A549 (cell line): ENCODE measurements at regions not wholly inside any gene's neighbourhood (a gene's known extent, or its start where the extent isn't known, plus 50 kb on each side); places are given as distances from the start of the nearest gene placed in this dataset.

Experiments
- ATAC-seq, 2 experiments: fragments of 200-7000 bp in 1 of 2; fragments of >200 bp in 1 of 2; cut with Nextera tagmentation in 1 of 2; cut with Tn5 transposase in 1 of 2; 3 replicates each; pipeline versions ENCODE4 v1.8.0 to v1.9.1; 2018 to 2020; ENCODE audit warnings: mild to moderate bottlenecking in 1 of 2, moderate library complexity in 1 of 2
- CTCF ChIA-PET: fragments of 300-600 bp; sonication (Branson Sonifier 250); formaldehyde crosslinking; extraction: SDS; loops from one replicate; lab custom pipeline; 2021; ENCODE audit warnings: antibody characterized with exemption, inconsistent platforms; lab: Yijun Ruan, JAX
- POLR2A ChIA-PET: fragments of 350-600 bp; formaldehyde crosslinking; extraction: SDS; loops from one replicate; lab custom pipeline; 2021; ENCODE audit warnings: antibody characterized with exemption, inconsistent platforms; lab: Yijun Ruan, JAX
- DNase-seq, 2 experiments: peaks; one replicate each; pipeline versions ENCODE4 v3.0.0 to v3.0.0-alpha.2; 2011 to 2016; ENCODE audit warnings: low read depth in 1 of 2, low spot score in 1 of 2
- FAIRE-seq: peaks from 2 replicates; lab custom pipeline; 2011; peaks lifted over from hg19 to GRCh38; lab: Jason Lieb, UNC
- H3K27ac ChIP-seq, 2 experiments: fragments of >200 bp; sonication (Bioruptor Twin); formaldehyde crosslinking; 3 replicates each; pipeline ENCODE4 v1.5.1; 2016 to 2017
- H3K4me1 ChIP-seq: fragments of >200 bp; sonication (Bioruptor Twin); formaldehyde crosslinking; 3 replicates; pipeline ENCODE4 v1.6.1; 2016
- H3K4me2 ChIP-seq: fragments of >200 bp; sonication (Bioruptor Twin); formaldehyde crosslinking; 3 replicates; pipeline ENCODE4 v1.6.1; 2016
- H3K4me3 ChIP-seq: fragments of >200 bp; sonication (Bioruptor Twin); formaldehyde crosslinking; 3 replicates; pipeline ENCODE4 v1.5.1; 2016
- H3K9me3 ChIP-seq: fragments of >200 bp; sonication (Bioruptor Twin); formaldehyde crosslinking; 3 replicates; pipeline ENCODE4 v1.6.1; 2016
- CBX2 ChIP-seq: fragments of 200-600 bp; sonication (generic); IDR thresholded peaks from 2 replicates; pipeline ENCODE4 v1.6.1; 2016; ENCODE audit warnings: low read depth, mild to moderate bottlenecking, borderline replicate concordance
- CHD4 ChIP-seq: fragments of 200-600 bp; sonication (generic); IDR thresholded peaks from 2 replicates; pipeline ENCODE4 v1.6.1; 2016; ENCODE audit warnings: antibody characterized with exemption, mild to moderate bottlenecking, borderline replicate concordance
- EHF ChIP-seq: fragments of 250-450 bp; sonication (Bioruptor Pico); IDR thresholded peaks from 2 replicates; pipeline ENCODE4 v1.5.0; 2020; ENCODE audit warnings: mild to moderate bottlenecking
- ELK1 ChIP-seq: fragments of 150-350 bp; IDR thresholded peaks from 2 replicates; pipeline ENCODE4 v1.6.1; 2014; ENCODE audit warnings: low read depth, mild to moderate bottlenecking, low read length
- HDAC2 ChIP-seq: fragments of 200-600 bp; sonication (generic); IDR thresholded peaks from 2 replicates; pipeline ENCODE4 v1.6.1; 2016
- HES2 ChIP-seq: fragments of >200 bp; sonication (Bioruptor Twin); formaldehyde crosslinking; IDR thresholded peaks from 2 replicates; pipeline ENCODE4 v1.6.1; 2016
- HOXA7 ChIP-seq: fragments of 250-450 bp; sonication (Bioruptor Pico); IDR thresholded peaks from 2 replicates; pipeline ENCODE4 v1.5.0; 2020; ENCODE audit warnings: mild to moderate bottlenecking, moderate library complexity
- JUN ChIP-seq, 2 experiments: fragments of >200 bp; sonication (Bioruptor Twin); formaldehyde crosslinking; IDR thresholded peaks; 2 replicates in 1 of 2; 3 replicates in 1 of 2; pipeline ENCODE4 v1.6.1; 2016 to 2017
- KDM5A ChIP-seq: fragments of 200-600 bp; sonication (generic); IDR thresholded peaks from 2 replicates; pipeline ENCODE4 v1.6.1; 2016; ENCODE audit warnings: antibody characterized with exemption, mild to moderate bottlenecking
- MAX ChIP-seq: IDR thresholded peaks from 2 replicates; pipeline ENCODE4 v1.6.1; 2012
- NR3C1 ChIP-seq: fragments of >200 bp; sonication (Bioruptor Twin); formaldehyde crosslinking; IDR thresholded peaks from 3 replicates; pipeline ENCODE4 v1.6.1; 2017
- PBX3 ChIP-seq: IDR thresholded peaks from 2 replicates; pipeline ENCODE4 v1.6.1; 2012
- POLR2AphosphoS2 ChIP-seq: conservative IDR thresholded peaks from 2 replicates; pipeline ENCODE4 v1.6.1; 2012; ENCODE audit warnings: low read length, improper control_type of control experiment, inconsistent platforms
- RCOR1 ChIP-seq: fragments of 150-350 bp; IDR thresholded peaks from 2 replicates; pipeline ENCODE4 v1.6.1; 2014; ENCODE audit warnings: antibody characterized with exemption, low read length, low read depth
- RNF2 ChIP-seq: fragments of 200-600 bp; sonication (generic); IDR thresholded peaks from 2 replicates; pipeline ENCODE4 v1.6.1; 2016; ENCODE audit warnings: low read depth, mild to moderate bottlenecking, antibody characterized with exemption, moderate library complexity, borderline replicate concordance
- TP53 ChIP-seq: fragments of 250-450 bp; sonication (Bioruptor Pico); IDR thresholded peaks from 2 replicates; pipeline ENCODE4 v1.5.0; 2021; ENCODE audit warnings: mild to moderate bottlenecking, moderate library complexity
- USF2 ChIP-seq: fragments of 450-650 bp; IDR thresholded peaks from 2 replicates; pipeline ENCODE4 v1.6.1; 2014; ENCODE audit warnings: antibody characterized with exemption
- ZSCAN20 ChIP-seq: fragments of 250-450 bp; sonication (Bioruptor Pico); IDR thresholded peaks from 2 replicates; pipeline ENCODE4 v1.8.0; 2022; ENCODE audit warnings: mild to moderate bottlenecking, moderate library complexity
- WGBS: methylation state at CpG from one replicate; pipeline ENCODE4 v1.1.6; 2017; ENCODE audit errors: missing lambda C conversion rate; 5-methylcytosine and 5-hydroxymethylcytosine counted together

GRCh38 chr15:96554541-96554940 lies 224.0 kb downstream of the NR2F2 start:
- DNase-seq (no peak), ATAC-seq (no peak), FAIRE-seq (no peak)
- ChIA-PET POLR2A (no interaction called here), CTCF (no interaction called here)
- H3K27ac ChIP-seq: no peak overlapping the region
- no peak overlapping the region for H3K4me3 ChIP-seq
- TF ChIP-seq ZSCAN20 (CRISPR knock-in tag) (no peak), RCOR1 (no peak), HES2 (no peak), HOXA7 (CRISPR knock-in tag) (no peak), USF2 (no peak), RNF2 (no peak), TP53 (CRISPR knock-in tag) (no peak), PBX3 (no peak), CBX2 (no peak)
- no peaks in the 10 kb centered on the region for H3K4me1 ChIP-seq
- no peak overlapping the region for H3K4me2 ChIP-seq
- no peaks in the 10 kb centered on the region for H3K9me3 ChIP-seq

GRCh38 chr15:96559087-96559486 lies 228.6 kb downstream of the NR2F2 start:
- H3K4me2 ChIP-seq: no peak overlapping the region
- no peak for FAIRE-seq
- 0% methylated on average over 1 of the region's 1 CpG for WGBS
- CTCF ChIA-PET: no interaction called here
- H3K9me3 ChIP-seq: no peaks in the 10 kb centered on the region
- TF ChIP-seq CHD4 (no peak), TP53 (CRISPR knock-in tag) (no peak), MAX (no peak), RCOR1 (no peak), JUN (IDR thresholded peaks at IDR 0.05) (no peak), KDM5A (no peak), ELK1 (no peak), EHF (no peak), POLR2AphosphoS2 (no peak), HES2 (no peak), HDAC2 (no peak), CBX2 (no peak), PBX3 (no peak)
- TF ChIP-seq, all 56 proteins: peak for 0
- DNase-seq (no peak), ATAC-seq (no peak)
- Histone ChIP-seq H3K27ac (no peak overlapping the region), H3K4me3 (no peak overlapping the region), H3K4me1 (no peaks in the 10 kb centered on the region)
- POLR2A ChIA-PET: no interaction called here

GRCh38 chr15:96559631-96560030 lies 229.1 kb downstream of the NR2F2 start:
- DNase-seq (no peak), ATAC-seq (no peak), FAIRE-seq (no peak)
- H3K27ac ChIP-seq: no peak overlapping the region
- no peak overlapping the region for H3K4me3 ChIP-seq
- no peaks in the 10 kb centered on the region for H3K9me3 ChIP-seq
- no peak for TF ChIP-seq NR3C1
- ChIA-PET CTCF (interaction anchor here (1.5 kb wide), 1 partner anchor 9 kb away, joined by 3 read pairs; no protein-coding TSS in a partner anchor), POLR2A (no interaction called here)
- WGBS: 37% methylated on average over 4 of the region's 4 CpGs
- no peak overlapping the region for H3K4me2 ChIP-seq
- H3K4me1 ChIP-seq: no peaks in the 10 kb centered on the region
